GM23248 (cell line): ENCODE measurements at regions not wholly inside any gene's neighbourhood (a gene's known extent, or its start where the extent isn't known, plus 50 kb on each side); places are given as distances from the start of the nearest gene placed in this dataset.

Experiments
- DNase-seq: peaks from one replicate; pipeline ENCODE4 v3.0.0-alpha.2; 2015
- H2AFZ ChIP-seq: fragments of 200-600 bp; sonication (generic); 2 replicates; pipeline ENCODE4 v1.6.1; 2016; ENCODE audit warnings: antibody characterized with exemption
- H3F3A ChIP-seq: fragments of 200-600 bp; sonication (generic); 2 replicates; pipeline ENCODE4 v1.6.1; 2016; ENCODE audit warnings: mild to moderate bottlenecking, antibody characterized with exemption, mixed run types; ENCODE audit not compliant: insufficient read depth
- H3K27ac ChIP-seq: fragments of 200-600 bp; sonication (generic); 2 replicates; pipeline ENCODE4 v1.5.1; 2016; ENCODE audit warnings: mild to moderate bottlenecking
- H3K27me3 ChIP-seq: fragments of 200-600 bp; sonication (generic); replicated peaks from 2 replicates; pipeline ENCODE4 v1.6.1; 2016; ENCODE audit warnings: mild to moderate bottlenecking; ENCODE audit not compliant: insufficient read depth
- H3K36me3 ChIP-seq: fragments of 200-600 bp; sonication (generic); 2 replicates; pipeline ENCODE4 v1.6.1; 2016; ENCODE audit warnings: low read depth, mild to moderate bottlenecking
- H3K4me1 ChIP-seq: fragments of 200-600 bp; sonication (generic); 2 replicates; pipeline ENCODE4 v1.6.1; 2016; ENCODE audit warnings: mild to moderate bottlenecking; ENCODE audit not compliant: insufficient read depth
- H3K4me2 ChIP-seq: fragments of 200-600 bp; sonication (generic); one replicate; pipeline ENCODE4 v1.6.1; 2016; ENCODE audit warnings: mild to moderate bottlenecking; ENCODE audit not compliant: unreplicated experiment
- H3K4me3 ChIP-seq: fragments of 200-600 bp; sonication (generic); 2 replicates; pipeline ENCODE4 v1.5.1; 2016; ENCODE audit warnings: mild to moderate bottlenecking
- H3K79me2 ChIP-seq: fragments of 200-600 bp; sonication (generic); 2 replicates; pipeline ENCODE4 v1.6.1; 2016; ENCODE audit warnings: mild to moderate bottlenecking; ENCODE audit not compliant: insufficient read depth
- H3K9ac ChIP-seq: fragments of 200-600 bp; sonication (generic); 2 replicates; pipeline ENCODE4 v1.6.1; 2016; ENCODE audit warnings: mild to moderate bottlenecking
- H3K9me2 ChIP-seq: fragments of 200-600 bp; sonication (generic); 2 replicates; pipeline ENCODE4 v1.6.1; 2016; ENCODE audit warnings: mixed run types, mild to moderate bottlenecking, moderate library complexity; ENCODE audit not compliant: insufficient read depth
- H3K9me3 ChIP-seq: fragments of 200-600 bp; sonication (generic); one replicate; pipeline ENCODE4 v1.6.1; 2017; ENCODE audit warnings: low read depth
- H4K20me1 ChIP-seq: fragments of 200-600 bp; sonication (generic); 2 replicates; pipeline ENCODE4 v1.6.0; 2016; ENCODE audit not compliant: insufficient read depth
- EZH2 ChIP-seq: fragments of 200-600 bp; sonication (generic); IDR thresholded peaks from 2 replicates; pipeline ENCODE4 v1.6.1; 2018; ENCODE audit warnings: antibody characterized with exemption, mild to moderate bottlenecking; ENCODE audit not compliant: insufficient read depth, poor library complexity, severe bottlenecking
- EZH2phosphoT487 ChIP-seq: fragments of 200-600 bp; sonication (generic); IDR thresholded peaks from 2 replicates; pipeline ENCODE4 v1.6.1; 2018; ENCODE audit warnings: antibody characterized with exemption, moderate library complexity, mild to moderate bottlenecking, low read depth; ENCODE audit not compliant: insufficient read depth
- WGBS, 2 experiments: methylation state at CpG; one replicate each; pipeline ENCODE4 v1.1.6; 2015 to 2017; ENCODE audit warnings: low lambda C conversion rate in 2 of 2, low coverage in 1 of 2; ENCODE audit errors: missing lambda C conversion rate in 2 of 2; 5-methylcytosine and 5-hydroxymethylcytosine counted together
- in situ Hi-C: fragments of 300-500 bp; cut with MboI; formaldehyde crosslinking; loops from 2 replicates; pipeline ENCODE4 v1.15.0; 2020

DNA sequence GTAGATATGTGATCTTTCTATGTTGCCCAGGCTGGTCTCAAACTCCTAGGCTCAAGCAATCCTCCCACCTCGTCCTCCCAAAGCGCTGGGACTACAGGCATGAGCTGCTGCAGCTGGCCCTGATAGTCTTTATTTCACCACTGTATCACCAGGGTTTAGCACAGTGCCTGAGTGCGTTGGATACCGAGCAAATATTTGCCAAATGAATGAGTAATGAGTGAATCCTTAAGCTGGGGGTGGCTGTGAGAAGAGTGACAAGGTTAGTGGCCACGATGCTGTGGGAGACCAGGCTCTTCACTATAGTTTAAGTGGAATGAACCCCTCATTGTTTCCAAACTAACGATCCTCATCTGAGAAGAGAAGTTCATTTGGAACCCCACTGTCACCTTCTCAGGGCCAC lies 60.8 kb upstream of the FAM136A start:
- WGBS, 2 experiments: 32 to 35% methylated on average over 6 of the region's 6 CpGs
- no peak overlapping the region for H3K4me2 ChIP-seq
- peak overlapping the region; percentile 27; the same call in 1 of the 2 replicates for H2AFZ ChIP-seq
- in situ Hi-C loops: no loop called here
- TF ChIP-seq EZH2phosphoT487 (no peak), EZH2 (no peak)
- H3K9me2 ChIP-seq: no peaks in the 10 kb centered on the region
- H3K4me1 ChIP-seq: peaks cover 29% of the 10 kb centered on the region
- peaks cover 10% of the 10 kb centered on the region for H3F3A ChIP-seq
- H3K79me2 ChIP-seq: no peaks in the 10 kb centered on the region
- 0 out of 2 replicates have a peak overlapping the region, but pooled peaks have one; percentile 12 for H3K27ac ChIP-seq
- no peaks in the 10 kb centered on the region for H4K20me1 ChIP-seq
- H3K4me3 ChIP-seq: no peak overlapping the region
- no peaks in the 10 kb centered on the region for H3K27me3 ChIP-seq
- H3K36me3 ChIP-seq: no peaks in the 10 kb centered on the region
- no peaks in the 10 kb centered on the region for H3K9me3 ChIP-seq
- peak; percentile 75 for DNase-seq
- H3K9ac ChIP-seq: no peak overlapping the region

- no peak overlapping the region for H3K4me3 ChIP-seq
- no peaks in the 10 kb centered on the region for H3K9me2 ChIP-seq
- TF ChIP-seq EZH2 (no peak), EZH2phosphoT487 (no peak)
- H2AFZ ChIP-seq: no peak overlapping the region; the same call in 1 of the 2 replicates
- no peaks in the 10 kb centered on the region for H4K20me1 ChIP-seq
- in situ Hi-C loops: no loop called here
- H3K27me3 ChIP-seq: no peaks in the 10 kb centered on the region
- H3K27ac ChIP-seq: no peak overlapping the region
- DNase-seq: no peak
- no peaks in the 10 kb centered on the region for H3K36me3 ChIP-seq
- H3K4me2 ChIP-seq: no peak overlapping the region
- H3K4me1 ChIP-seq: peaks cover 32% of the 10 kb centered on the region
- 68 to 83% methylated on average over 3 of the region's 3 CpGs for WGBS, 2 experiments
- no peak overlapping the region for H3K9ac ChIP-seq
- no peaks in the 10 kb centered on the region for H3K79me2 ChIP-seq
- H3F3A ChIP-seq: peaks cover 19% of the 10 kb centered on the region
- no peaks in the 10 kb centered on the region for H3K9me3 ChIP-seq
Observed at GRCh38 chr2:70360661-70361270, 58.9 kb upstream of the FAM136A start.

GRCh38 chr2:70357684-70358071 lies 55.8 kb upstream of the FAM136A start:
- no peaks in the 10 kb centered on the region for H3K9me2 ChIP-seq
- no peaks in the 10 kb centered on the region for H3K36me3 ChIP-seq
- no peaks in the 10 kb centered on the region for H3K79me2 ChIP-seq
- in situ Hi-C loops: no loop called here
- H3K9me3 ChIP-seq: no peaks in the 10 kb centered on the region
- TF ChIP-seq EZH2: no peak
- no peak for TF ChIP-seq EZH2phosphoT487
- no peaks in the 10 kb centered on the region for H3K27me3 ChIP-seq
- H2AFZ ChIP-seq: peak overlapping the region; percentile 61
- H3K4me2 ChIP-seq: peak overlapping the region; percentile 69
- peaks cover 39% of the 10 kb centered on the region for H3F3A ChIP-seq
- peak; percentile 82 for DNase-seq
- peaks cover 51% of the 10 kb centered on the region for H3K4me1 ChIP-seq
- no peaks in the 10 kb centered on the region for H4K20me1 ChIP-seq
- H3K9ac ChIP-seq: peak overlapping the region; percentile 41
- peak overlapping the region; percentile 49 for H3K4me3 ChIP-seq
- WGBS, 2 experiments: 9 to 13% methylated on average over 6 of the region's 6 CpGs
- H3K27ac ChIP-seq: peak overlapping the region; percentile 79

DNA sequence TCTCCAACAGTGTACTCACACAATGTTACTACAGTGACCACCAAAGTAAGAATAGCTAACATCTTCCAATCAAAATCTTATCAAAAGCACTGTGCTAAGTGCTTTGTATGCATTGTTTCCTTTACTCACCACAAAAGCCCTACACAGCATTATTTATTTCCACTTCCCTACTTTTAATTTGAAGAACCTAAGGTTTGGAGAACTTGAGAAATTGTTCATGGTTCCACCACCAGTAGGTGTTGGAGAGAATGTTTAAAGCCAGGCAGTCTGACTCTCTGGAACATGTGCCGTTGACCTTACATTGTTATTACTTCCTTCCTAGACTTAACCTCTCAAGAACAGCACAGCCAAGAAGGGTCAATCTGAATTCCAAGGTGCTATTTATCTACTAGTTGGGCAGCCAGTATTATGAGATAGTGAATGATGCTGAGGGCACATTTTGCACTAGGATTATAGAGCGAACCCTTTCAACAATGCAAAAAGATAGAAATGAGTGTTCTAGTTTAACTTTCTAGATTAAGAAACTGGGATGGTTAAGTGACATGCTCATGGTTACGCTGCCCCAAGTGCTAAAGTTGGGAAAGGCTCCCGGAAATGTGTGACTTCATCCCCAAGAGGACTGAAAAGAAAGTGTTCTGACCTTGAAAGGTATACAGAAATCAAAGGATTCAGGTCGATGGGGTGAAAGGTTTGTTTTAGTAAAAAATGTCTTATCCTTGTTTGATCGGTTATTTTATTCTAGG lies 55.2 kb upstream of the FAM136A start:
- 29% methylated on average over 6 of the region's 6 CpGs for WGBS, 2 experiments
- peak; percentile 73 for DNase-seq
- Histone ChIP-seq H3K4me2 (peak overlapping the region; percentile 69), H3K9me2 (no peaks in the 10 kb centered on the region), H3K4me1 (peaks cover 52% of the 10 kb centered on the region), H3F3A (peaks cover 39% of the 10 kb centered on the region), H3K27ac (peak overlapping the region; percentile 79), H4K20me1 (no peaks in the 10 kb centered on the region), H3K27me3 (no peaks in the 10 kb centered on the region), H3K9me3 (no peaks in the 10 kb centered on the region), H3K79me2 (no peaks in the 10 kb centered on the region), H2AFZ (peak overlapping the region; percentile 61), H3K9ac (peak overlapping the region; percentile 41), H3K36me3 (no peaks in the 10 kb centered on the region), H3K4me3 (peak overlapping the region; percentile 49)
- TF ChIP-seq EZH2phosphoT487: no peak
- TF ChIP-seq EZH2: no peak
- in situ Hi-C loops: no loop called here
